GM12892 (cell line): ENCODE measurements at regions not wholly inside any gene's neighbourhood (a gene's known extent, or its start where the extent isn't known, plus 50 kb on each side); places are given as distances from the start of the nearest gene placed in this dataset.

Experiments used
- POLR2A ChIP-seq: IDR thresholded peaks from 2 replicates; pipeline ENCODE4 v1.6.1; 2011; ENCODE audit warnings: low read depth, low read length, control low read depth
- POLR2AphosphoS5 ChIP-seq: IDR thresholded peaks from 2 replicates; pipeline ENCODE4 v1.6.1; 2011; ENCODE audit warnings: low read depth, low read length, control low read depth

GRCh38 chr7:131903315-131903714 is 346.9 kb upstream of the PODXL start:
- TF ChIP-seq POLR2AphosphoS5 (no peak), POLR2A (no peak)
